ENCODE measurements at regions not wholly inside any gene's neighbourhood (a gene's known extent, or its start where the extent isn't known, plus 50 kb on each side); places are given as distances from the start of the nearest gene placed in this dataset.

- Histone ChIP-seq H3K4me1 (replicated peaks in 1 of 2) (no peaks in the 10 kb centered on the region), H3K9me3 (replicated peaks in 1 of 3) (no peaks in the 10 kb centered on the region), H3K27me3 (no peaks in the 10 kb centered on the region), H3K36me3 (replicated peaks in 1 of 2) (no peaks in the 10 kb centered on the region), H3K4me3 (no peak overlapping the region), H3K27ac (no peak overlapping the region)
- no peak for DNase-seq
- no peak for TF ChIP-seq CTCF (IDR thresholded peaks at IDR 0.05)
- no peak for TF ChIP-seq POLR2A (IDR thresholded peaks at IDR 0.05)
- intact Hi-C loops (cut with DNase I), result no loop called here
- WGBS, 4 donors, result 77 to 87% (median 80%) methylated on average over 3 of the region's 3 CpGs
Observed at GRCh38 chr2:48851161-48851560, 95.6 kb upstream of the LHCGR start.

- no peak for DNase-seq
- WGBS, 4 donors, result 67 to 73% (median 70%) methylated on average over 5 of the region's 5 CpGs
- Histone ChIP-seq H3K27me3 (no peaks in the 10 kb centered on the region), H3K9me3 (replicated peaks in 1 of 3) (no peaks in the 10 kb centered on the region), H3K4me3 (no peak overlapping the region), H3K27ac (no peak overlapping the region), H3K36me3 (replicated peaks in 1 of 2) (no peaks in the 10 kb centered on the region), H3K4me1 (replicated peaks in 1 of 2) (no peaks in the 10 kb centered on the region)
- intact Hi-C loops (cut with DNase I), result no loop called here
- TF ChIP-seq CTCF (IDR thresholded peaks at IDR 0.05) (no peak), POLR2A (IDR thresholded peaks at IDR 0.05) (no peak)
Observed at GRCh38 chr2:48849770-48850169, 94.2 kb upstream of the LHCGR start.

- Histone ChIP-seq H3K4me3 (no peak overlapping the region), H3K9me3 (replicated peaks in 1 of 3) (no peaks in the 10 kb centered on the region), H3K36me3 (replicated peaks in 1 of 2) (no peaks in the 10 kb centered on the region), H3K27ac (no peak overlapping the region), H3K4me1 (replicated peaks in 1 of 2) (no peaks in the 10 kb centered on the region), H3K27me3 (no peaks in the 10 kb centered on the region)
- no peak for DNase-seq
- intact Hi-C loops (cut with DNase I), result no loop called here
- TF ChIP-seq POLR2A (IDR thresholded peaks at IDR 0.05), result no peak
- TF ChIP-seq CTCF (IDR thresholded peaks at IDR 0.05), result no peak
- 41 to 47% (median 46%) methylated on average over 3 of the region's 3 CpGs for WGBS, 4 donors
Observed at GRCh38 chr2:48845684-48846083, 90.2 kb upstream of the LHCGR start.

- TF ChIP-seq CTCF (IDR thresholded peaks at IDR 0.05), result no peak
- no peak for TF ChIP-seq POLR2A (IDR thresholded peaks at IDR 0.05)
- H3K27me3 ChIP-seq, result no peaks in the 10 kb centered on the region
- H3K36me3 ChIP-seq (replicated peaks in 1 of 2), result no peaks in the 10 kb centered on the region
- H3K27ac ChIP-seq, result no peak overlapping the region
- H3K4me3 ChIP-seq, result no peak overlapping the region
- intact Hi-C loops (cut with DNase I), result no loop called here
- WGBS, 4 donors, result 63 to 70% (median 67%) methylated on average over 3 of the region's 3 CpGs
- H3K9me3 ChIP-seq (replicated peaks in 1 of 3), result no peaks in the 10 kb centered on the region
- DNase-seq, result no peak
- H3K4me1 ChIP-seq (replicated peaks in 1 of 2), result no peaks in the 10 kb centered on the region
Observed at GRCh38 chr2:48844417-48845155, 89.1 kb upstream of the LHCGR start.

Data from adrenal gland (tissue), 9 donors.